Activated CD4-positive, alpha-beta T cell treated with anti-CD3 and anti-CD28 coated beads, Interleukin-2, amount 50 U/mL, for 24 hours (primary cell): ENCODE measurements at regions not wholly inside any gene's neighbourhood (a gene's known extent, or its start where the extent isn't known, plus 50 kb on each side); places are given as distances from the start of the nearest gene placed in this dataset.

Experiments
- DNase-seq, 2 donors: peaks; one replicate each; pipeline ENCODE4 v3.0.0-alpha.2; 2020; ENCODE audit warnings: low read depth in 1 of 2, low spot score in 1 of 2

- no peak for DNase-seq
Observed at GRCh38 chr6:168384045-168385036, 56.6 kb upstream of the SMOC2 start.

GRCh38 chr6:168385037-168385759, 55.8 kb upstream of the SMOC2 start:
- no peak for DNase-seq

GRCh38 chr6:168385858-168386735, 54.9 kb upstream of the SMOC2 start:
- no peak for DNase-seq

- no peak for DNase-seq
Observed at GRCh38 chr6:168386973-168387372, 54.0 kb upstream of the SMOC2 start.

GRCh38 chr6:168387426-168387825, 53.6 kb upstream of the SMOC2 start:
- DNase-seq, result no peak

- DNase-seq, result no peak
Observed at GRCh38 chr6:168387911-168388310, 53.1 kb upstream of the SMOC2 start.

GRCh38 chr6:168388641-168389633, 52.0 kb upstream of the SMOC2 start:
- DNase-seq, result no peak

GRCh38 chr6:168390749-168391420, 50.1 kb upstream of the SMOC2 start:
- no peak for DNase-seq
